ENCODE measurements at regions not wholly inside any gene's neighbourhood (a gene's known extent, or its start where the extent isn't known, plus 50 kb on each side); places are given as distances from the start of the nearest gene placed in this dataset.
A peak's percentile ranks its signal among the peaks of the same experiment; 100 is the strongest.

DNA sequence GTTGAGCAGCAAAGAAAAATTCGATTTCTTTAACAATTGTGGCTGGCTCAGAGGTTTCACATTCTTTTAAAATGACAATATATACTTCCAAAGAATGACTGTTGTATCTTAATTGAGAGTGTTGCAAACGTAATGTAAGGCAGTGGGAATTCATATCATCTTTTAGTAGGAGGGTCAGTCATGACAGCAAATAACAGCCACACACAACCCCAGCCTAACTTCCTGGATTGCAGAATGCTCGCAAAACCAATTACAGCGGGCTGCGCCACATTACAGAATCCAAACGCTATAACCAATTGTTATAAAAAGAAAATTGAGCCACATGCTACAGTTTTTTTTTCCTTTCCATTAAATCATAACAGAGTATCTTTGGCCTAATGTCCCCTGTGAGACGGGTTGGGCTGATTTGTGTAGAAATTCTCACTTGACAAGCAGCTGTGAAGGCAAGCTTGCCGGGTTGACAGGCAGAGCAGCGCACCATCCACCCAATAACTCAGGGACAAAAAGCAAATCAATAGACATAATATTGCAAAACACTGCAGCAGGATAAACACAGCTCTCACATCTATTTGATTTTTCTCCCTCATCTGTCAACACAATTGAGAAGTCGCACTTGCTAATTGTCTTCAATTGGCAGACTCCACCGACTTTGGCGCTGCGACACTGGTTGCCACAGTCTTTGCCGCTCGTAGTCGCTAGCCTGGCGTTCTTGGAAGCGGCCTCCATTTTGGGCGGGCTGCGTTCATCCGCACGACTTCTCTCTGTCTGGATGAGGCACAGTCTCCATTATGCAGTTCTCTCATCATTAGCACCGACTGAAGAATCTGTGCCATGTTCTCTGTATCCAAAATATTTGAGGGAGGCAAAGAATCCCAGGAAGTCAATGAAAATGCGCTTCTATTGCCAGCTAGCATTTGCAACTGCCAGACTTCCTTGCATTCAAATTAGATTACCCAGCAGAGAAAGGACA is 95.0 kb upstream of the CCDC68 start:
- DNase-seq (ENCODE audit: low read depth in 2 of 2) = no peak

DNA sequence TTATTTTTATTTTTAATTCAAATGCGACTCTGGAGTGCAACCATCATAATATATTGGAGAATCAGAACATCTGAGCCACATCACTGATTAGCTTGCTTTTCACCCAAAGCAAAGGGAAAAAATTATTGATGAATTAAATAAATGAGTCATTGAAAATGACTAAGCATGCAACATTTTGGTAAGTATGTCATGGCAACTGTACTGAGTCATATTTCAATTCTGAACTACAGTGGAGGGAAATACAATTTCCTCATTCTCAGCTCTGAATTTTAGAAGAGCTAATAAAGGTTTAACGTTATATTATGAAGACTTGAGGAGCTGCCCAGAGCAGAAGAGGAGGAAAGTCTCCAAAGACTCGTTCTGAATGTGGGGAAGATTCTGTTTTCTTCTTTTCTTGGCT is 89.6 kb upstream of the CCDC68 start:
- peak in 1 of 2 donors; percentile 34 for DNase-seq (ENCODE audit: low read depth in 2 of 2)

DNA sequence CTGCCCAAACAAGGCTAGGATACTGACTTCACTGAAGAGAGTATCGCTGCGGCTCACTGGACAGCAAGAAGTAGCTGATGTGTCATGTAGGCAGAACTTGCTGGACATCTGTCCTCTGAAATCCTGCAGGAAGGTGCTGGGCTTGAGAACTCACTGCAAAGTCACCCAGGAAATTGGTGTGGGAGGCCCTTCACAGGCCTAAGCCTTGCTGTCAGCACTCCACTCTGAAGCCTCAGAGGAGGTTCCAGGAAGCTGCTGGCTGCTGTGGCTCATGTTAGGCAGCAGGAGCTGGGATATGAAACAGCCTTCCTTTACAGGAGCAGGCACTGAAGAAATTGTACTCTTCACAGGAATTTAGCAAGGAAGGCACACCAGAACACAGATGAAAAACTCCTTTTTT is 88.3 kb upstream of the CCDC68 start:
- peak in 1 of 2 donors; percentile 23 for DNase-seq (ENCODE audit: low read depth in 2 of 2)

DNA sequence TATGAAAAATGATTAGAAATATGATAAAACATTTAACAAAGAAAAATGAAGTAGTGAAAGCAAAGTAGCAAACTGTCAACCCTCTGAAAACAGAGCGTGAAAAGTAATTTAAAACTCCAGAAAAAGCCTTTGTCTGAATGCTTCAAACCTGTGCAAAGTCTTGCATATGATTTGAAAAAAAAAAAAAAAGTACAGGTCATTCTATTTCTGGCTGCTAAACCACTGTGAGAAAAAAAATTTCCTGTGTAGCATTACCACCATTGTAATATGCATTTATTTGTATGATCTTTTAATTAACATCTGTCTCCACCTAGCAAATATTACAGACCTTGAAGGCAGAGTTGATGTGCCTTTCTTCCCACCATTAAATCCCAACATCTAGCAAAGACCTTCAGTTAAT is 82.1 kb upstream of the CCDC68 start:
- DNase-seq (ENCODE audit: low read depth in 2 of 2) = no peak

DNA sequence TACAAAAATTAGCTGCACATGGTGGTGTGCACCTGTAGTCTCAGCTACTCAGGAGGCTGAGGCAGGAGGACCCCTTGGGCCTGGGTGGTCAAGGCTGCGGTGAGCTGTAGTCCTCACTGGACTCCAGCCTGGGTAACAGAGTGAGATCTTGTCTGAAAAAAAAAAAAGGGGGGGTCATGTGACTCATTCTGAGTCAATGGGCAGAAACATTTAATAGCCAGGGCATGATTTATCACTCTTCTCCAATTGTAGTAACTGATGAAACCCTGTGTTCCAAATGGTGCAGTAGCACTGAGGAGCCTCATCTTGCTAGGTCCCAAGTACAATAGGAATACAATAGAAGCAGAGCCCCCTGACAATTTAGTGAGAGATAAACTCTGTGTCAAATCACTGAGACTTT is 78.9 kb upstream of the CCDC68 start:
- peak in 1 of 2 donors; percentile 5 for DNase-seq (ENCODE audit: low read depth in 2 of 2)

DNA sequence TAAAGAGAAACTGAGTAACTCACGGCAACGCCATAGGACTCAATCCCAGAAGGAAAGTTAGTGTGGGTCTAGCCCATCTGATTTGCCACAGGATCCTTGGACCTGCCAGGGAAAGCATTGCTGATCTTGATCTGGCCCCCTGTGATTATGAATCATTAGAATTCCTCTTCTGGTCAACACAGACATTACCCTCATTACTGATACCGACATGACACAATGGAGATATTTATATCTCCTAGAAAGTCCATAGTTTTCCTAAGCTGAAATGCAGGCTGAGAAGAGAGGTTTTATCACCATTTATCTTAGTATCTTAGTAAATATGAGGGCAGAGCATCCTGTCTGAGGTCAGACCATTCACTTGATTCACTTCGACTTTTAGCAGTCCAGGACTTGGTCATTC is 75.5 kb upstream of the CCDC68 start:
- peak in 1 of 2 donors; percentile 5 for DNase-seq (ENCODE audit: low read depth in 2 of 2)

DNA sequence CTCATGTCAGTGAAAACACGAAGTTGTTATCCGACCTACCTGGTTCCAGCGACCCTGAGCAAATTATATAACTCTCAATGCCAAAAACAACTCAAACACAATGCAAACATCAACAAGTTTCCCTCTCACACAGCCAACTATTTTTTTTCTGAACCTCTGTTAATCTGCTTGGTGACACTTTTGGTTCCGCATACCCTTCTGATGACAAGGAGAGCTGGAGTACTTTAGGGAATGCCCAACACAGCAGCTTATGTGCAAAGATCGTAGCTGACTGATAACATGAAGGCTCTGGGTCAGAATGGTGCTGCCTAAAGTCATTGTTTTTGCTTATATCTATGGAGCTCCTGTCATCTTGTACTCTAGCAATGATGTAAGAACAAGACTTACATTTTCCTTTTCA is 72.7 kb upstream of the CCDC68 start:
- peak in 1 of 2 donors; percentile 75 for DNase-seq (ENCODE audit: low read depth in 2 of 2)

DNA sequence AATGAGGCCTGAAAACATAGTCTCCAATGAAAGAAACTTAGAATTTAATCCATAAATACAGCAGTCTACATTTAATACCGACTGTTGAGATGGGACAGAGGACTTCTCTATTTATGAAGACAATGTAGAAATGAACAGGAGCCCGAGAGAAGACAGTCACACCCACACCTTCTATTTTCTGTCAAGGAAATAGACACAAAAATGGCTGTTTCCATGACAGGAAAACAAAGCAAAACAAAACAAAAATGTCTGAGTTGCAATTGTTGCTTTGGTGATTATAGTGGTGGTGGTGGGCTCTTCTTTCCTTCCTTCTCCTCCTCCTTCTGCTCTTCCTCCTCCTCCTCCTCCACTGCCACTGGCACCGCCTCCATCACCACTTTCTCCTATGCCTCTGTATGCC is 72.3 kb upstream of the CCDC68 start:
- no peak for DNase-seq (ENCODE audit: low read depth in 2 of 2)

DNA sequence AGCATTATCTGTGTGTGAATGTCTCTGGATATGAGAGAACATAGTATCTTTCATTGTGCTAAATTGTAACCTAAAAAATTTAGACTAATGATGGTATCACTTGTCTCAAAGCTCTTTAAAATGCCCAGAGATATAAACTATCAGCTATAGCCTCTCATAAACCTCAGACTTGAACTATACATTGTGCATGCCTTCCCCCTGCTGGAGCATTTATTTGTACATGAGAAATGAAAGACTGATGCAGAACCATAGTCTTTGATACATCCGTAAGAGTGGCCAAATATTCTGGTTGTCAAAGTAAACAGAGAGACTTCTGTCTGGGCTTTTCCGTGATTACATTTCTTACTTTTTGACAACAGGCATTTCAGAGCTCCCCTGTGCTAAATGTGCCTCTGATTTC is 71.9 kb upstream of the CCDC68 start:
- DNase-seq (ENCODE audit: low read depth in 2 of 2) = no peak

DNA sequence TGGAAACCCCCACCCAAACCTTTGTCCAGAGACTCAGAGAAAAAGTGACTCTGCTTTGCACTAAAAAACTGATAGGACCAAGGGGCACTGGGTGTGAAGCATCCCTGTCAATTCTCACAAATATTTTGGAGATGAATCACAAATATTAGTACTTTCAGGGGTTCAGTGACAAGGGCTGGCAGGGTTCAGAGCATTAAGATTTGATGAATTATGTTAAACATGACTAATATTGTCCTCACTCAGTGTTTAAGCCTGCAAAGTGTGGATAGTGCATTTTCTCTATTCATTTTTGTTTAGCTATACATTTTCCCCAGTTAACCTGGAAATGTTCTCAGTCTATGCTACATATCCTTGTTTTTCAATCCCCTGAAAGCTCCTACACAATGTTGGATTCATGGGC is 65.3 kb upstream of the CCDC68 start:
- no peak for DNase-seq (ENCODE audit: low read depth in 2 of 2)

DNA sequence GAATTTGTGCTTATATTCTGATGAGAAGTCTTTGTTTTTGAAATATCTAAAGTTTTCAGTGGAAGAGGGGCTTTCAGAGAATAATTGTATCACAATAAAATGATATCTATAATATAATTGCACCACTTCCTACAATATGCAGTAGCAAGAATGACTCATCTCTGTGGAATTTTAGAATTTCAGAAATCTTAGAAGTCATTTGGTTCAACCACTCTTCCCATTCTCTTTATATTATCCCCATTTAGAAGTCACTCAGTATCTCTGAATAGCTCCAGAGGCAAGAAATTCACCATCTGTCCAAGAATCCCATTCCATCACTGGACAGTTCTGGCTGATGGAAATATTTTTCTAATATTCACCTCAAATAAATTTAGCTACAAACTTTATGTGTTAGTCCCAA is 59.3 kb upstream of the CCDC68 start:
- DNase-seq (ENCODE audit: low read depth in 2 of 2) = peak; percentile 12 to 64

DNA sequence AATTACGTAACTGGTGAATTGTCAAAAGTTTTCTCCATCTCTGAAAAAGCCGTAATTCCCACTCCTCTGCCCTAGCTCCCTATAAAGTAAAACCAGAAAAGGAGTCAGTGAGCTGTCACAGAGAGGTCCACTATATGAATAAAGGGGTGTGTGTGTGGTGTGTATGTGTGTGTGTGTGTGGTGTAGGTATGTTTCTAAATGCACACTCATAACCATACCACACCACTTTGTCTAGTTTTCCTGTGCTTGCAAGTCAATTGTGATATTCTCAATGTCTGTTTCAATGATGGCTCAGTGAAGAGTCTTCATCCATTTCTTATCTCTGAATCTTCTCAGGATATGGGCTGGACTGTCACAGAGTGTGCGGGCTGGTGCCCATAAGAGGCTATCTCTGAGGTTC is 54.8 kb upstream of the CCDC68 start:
- no peak for DNase-seq (ENCODE audit: low read depth in 2 of 2)

DNA sequence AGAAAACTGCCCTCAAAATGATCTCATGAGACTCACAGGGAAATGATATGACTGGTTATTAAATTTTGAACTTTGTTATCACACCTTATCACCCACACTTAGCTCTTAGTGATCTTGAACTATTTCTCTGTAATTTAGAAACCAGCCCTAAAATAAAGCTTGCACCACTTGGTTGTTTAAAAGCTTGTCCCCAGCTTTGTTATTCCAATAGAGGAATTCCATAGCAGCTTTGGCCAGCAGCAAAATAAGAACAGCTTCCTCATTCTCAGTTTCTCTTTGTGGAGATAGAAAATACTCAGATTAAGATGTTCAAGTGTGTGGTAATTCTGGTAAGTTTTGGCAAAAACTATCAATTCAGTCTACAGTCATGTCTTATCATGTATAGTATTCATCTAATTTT is 54.4 kb upstream of the CCDC68 start:
- DNase-seq (ENCODE audit: low read depth in 2 of 2) = no peak

DNA sequence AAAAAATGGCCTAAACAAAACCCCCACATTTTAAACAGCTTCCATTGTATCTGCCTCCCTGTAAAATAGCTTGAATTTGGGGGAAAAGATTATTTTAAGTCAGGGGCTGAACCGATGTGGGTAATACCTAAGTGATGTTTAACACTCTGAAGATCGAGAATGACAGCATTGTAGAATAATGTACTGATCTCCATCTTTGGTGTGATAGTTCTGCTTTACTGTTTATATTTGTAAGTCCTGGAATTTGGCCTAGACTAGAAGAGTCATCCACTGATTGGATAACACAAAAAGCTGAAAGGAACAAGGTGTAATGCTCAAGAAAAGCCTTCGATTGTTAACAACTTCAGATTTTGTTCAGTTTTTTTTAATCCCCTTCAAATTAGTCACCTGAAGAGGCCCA is 53.8 kb upstream of the CCDC68 start:
- no peak for DNase-seq (ENCODE audit: low read depth in 2 of 2)

DNA sequence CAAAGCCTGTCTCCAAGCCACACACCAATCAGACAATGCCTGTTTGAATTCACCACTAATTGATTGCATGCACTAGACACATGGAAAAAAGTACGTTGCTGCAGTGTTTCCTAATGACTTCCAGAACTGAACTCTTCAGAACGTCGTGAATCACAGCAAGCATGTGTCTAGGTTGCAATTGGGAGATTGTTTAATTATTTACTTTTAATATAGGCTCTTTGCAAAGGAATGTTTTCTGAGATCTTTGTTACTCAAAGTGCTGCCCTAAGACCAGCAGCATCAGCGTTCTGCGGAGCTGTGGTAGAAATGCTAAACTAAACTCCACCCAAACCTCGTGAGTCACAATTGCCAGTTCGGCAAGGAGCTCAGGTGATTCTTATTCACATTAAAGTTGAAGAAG is 52.7 kb upstream of the CCDC68 start:
- DNase-seq (ENCODE audit: low read depth in 2 of 2) = no peak
